GM18867 (cell line): ENCODE measurements at regions not wholly inside any gene's neighbourhood (a gene's known extent, or its start where the extent isn't known, plus 50 kb on each side); places are given as distances from the start of the nearest gene placed in this dataset.
"Not testable (repeated sequence)": the region's sequence is repeated elsewhere in the genome, so short reads cannot be mapped to it uniquely, and the experiment has no call there.

Experiments used
- ATAC-seq: cut with Tn5 transposase; IDR thresholded peaks from one replicate; pipeline ENCODE4 v1.9.1; 2021; ENCODE audit warnings: mild to moderate bottlenecking, moderate library complexity; ENCODE audit not compliant: unreplicated experiment

DNA sequence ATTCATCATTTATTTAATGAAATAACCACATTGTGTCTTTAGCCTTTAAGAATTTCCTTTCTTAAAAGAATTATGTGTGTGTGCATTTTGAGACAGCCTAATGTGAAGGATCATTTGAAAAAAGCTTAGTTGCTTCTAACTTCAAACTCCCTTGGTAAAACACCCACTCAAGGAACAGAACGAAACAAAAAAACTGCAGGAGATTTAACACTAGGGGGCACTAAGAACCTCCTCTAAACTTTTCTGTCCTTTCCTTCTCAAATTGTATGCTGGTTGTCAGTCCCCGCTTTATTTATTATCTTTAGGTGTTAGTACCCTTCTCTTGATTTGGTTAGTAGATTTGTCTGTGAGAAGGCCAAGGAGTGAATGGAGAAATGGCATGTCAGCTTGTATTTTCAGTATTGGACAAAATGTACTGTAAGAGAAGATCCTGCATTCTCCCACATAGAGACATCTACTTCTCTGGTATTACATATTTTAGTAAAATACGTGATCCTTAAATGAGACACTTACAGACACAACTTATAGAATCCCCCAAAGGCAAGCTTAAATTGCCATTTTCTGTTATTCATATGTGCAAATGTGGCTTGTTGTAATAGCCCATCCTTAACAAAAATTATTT lies 229.7 kb downstream of the MRPS30 start:
- peak; percentile 82 for ATAC-seq

DNA sequence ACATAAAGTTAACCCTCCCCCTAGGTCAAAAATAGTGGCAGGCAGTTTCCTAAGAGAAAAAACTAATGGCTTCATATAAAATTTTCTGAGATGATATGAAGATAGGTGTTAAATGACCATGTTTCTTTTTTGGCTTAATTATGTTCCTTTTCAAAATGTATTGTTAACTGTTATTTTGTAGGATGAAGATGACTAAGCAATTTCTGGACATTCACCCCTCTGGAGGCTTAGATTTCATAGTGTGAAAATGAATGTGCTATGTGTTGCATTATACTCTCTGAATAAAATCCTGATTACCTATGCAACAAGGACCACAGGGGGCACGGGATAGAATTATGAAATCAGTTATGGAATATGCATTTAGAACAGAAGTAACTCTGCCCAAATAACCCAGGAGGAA lies 233.5 kb downstream of the MRPS30 start:
- no peak for ATAC-seq

DNA sequence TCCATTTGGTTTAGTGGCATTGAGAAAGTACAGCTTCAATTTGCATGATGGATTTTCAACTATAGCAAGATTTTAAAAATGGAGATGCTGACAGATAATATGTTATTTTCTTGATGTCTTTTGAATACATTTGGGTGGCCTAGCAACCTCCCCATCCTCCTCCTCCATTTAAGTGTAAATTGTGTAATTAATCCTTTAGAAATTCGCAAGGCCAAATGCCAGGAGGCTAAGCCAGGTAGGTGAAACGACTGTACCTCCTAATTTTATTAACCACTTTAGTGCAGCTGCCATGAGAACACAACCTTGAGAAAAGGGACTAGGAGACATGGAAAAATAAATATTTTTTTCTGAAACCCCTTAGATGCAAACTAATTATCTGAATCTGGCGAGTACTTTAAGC lies 248.8 kb downstream of the MRPS30 start:
- no peak for ATAC-seq

- peak; percentile 70 for ATAC-seq
These were observed 252.0 kb downstream of the MRPS30 start for GRCh38 chr5:45060724-45061123.

- ATAC-seq = no peak
These were observed 253.3 kb downstream of the MRPS30 start for GRCh38 chr5:45062044-45062443.

- ATAC-seq = no peak
These were observed 272.3 kb downstream of the MRPS30 start for GRCh38 chr5:45081082-45081481.

DNA sequence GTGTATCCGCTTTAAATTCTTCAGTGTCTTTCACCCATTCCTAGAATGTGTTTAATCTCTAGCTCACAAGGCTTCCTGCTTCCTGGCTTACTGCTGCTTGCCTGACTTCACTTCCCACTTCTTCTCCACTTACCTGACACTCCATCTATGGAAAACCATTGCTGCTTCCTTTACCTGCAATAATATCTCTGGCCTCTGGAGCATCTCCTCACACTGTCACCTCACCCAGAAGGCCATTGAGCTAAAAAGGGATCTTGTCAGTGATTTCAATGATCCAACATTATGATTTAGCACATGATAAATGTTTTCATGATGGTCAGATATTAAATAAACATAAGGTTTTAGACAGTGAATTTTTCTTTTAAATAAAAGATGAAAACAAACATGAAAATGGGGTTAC lies 281.1 kb downstream of the MRPS30 start:
- no peak for ATAC-seq

DNA sequence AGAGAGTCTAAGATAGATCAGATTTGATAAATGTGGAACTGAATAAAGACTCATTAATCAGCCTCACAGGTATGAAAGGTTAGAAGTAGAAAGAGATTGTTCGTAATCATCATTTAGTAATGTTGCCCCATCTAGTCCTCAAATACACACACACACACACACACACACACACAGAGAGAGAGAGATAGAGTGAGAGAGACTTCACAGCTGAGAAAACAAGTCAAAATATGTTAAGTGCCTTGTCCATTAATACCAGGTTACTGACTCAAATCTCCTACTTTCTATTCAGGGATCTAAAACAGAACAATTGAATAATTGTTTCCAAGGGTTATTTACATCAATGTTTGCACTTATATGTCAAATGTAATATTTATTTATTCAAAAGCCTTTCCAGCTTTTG lies 284.6 kb downstream of the MRPS30 start:
- ATAC-seq = no peak

GRCh38 chr5:45094876-45095440 lies 286.2 kb downstream of the MRPS30 start:
- ATAC-seq = no peak

- ATAC-seq = peak; percentile 100
These were observed 289.7 kb downstream of the MRPS30 start for GRCh38 chr5:45098483-45098882.

- no peak for ATAC-seq
These were observed 292.4 kb downstream of the MRPS30 start for GRCh38 chr5:45101146-45101545.

DNA sequence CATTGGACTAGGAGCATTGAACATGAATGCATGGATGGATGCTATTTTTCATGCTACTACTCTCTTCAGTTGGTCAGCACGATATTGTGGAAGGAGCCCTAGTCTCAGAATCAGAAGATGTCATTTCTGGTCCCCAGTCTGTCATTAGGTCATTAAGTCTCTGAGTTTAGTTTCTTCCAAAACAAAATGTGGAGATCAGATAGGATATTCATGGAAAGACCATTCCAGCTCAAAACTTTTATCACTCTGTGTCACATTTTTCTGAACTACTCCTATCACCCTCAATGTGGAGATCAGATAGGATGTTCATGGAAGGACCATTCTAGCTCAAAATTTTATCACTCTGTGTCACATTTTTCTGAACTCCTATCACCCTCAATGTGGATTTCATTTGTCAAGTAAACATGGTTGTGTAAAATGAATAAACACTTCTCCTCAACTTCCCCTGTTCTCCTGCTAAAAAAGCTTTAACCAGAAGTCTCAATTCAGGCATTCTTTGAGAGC lies 296.8 kb downstream of the MRPS30 start:
- ATAC-seq = no peak

DNA sequence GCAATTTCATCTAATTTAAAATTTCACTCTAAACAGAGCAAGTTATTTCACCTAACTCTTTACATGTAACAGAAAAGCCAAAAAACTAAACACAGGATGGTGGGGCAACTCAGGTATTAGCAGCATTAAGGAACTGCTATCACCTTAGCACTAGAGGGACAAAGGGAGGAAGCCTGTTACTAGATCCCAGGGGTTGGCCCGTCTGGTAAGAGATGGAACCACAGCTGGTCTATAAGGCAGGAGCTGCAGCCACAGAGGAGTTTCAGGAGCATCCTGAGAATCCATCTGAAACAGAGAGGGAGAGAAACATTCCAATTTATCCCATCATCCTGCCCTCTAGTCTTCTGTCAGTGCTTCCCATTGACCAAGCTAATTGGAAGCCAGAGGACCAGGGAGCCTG lies 300.3 kb downstream of the MRPS30 start:
- no peak for ATAC-seq

GRCh38 chr5:45109636-45110035 lies 300.9 kb downstream of the MRPS30 start:
- ATAC-seq = no peak

GRCh38 chr5:45110399-45110798 lies 301.7 kb downstream of the MRPS30 start:
- ATAC-seq = no peak

GRCh38 chr5:45113726-45114125 lies 305.0 kb downstream of the MRPS30 start:
- no peak for ATAC-seq

DNA sequence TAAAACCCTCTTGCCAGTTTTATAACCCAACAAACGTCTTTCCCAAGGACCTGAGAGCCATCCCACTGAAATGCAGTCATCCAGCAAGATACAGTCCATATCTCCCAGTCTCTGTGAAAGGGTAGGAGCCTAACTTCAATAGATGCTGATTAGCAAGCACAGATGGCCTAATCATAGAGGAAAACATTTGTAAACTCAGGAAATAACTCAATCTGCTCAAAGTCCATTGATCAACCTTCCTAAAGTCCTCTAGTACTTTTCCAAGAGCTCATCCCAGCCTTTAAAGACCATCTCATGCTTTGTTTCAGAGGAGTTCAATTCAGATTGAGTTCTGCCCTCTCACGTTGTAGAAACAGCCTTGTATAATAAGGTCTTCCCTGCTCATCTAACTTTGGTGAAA lies 324.2 kb downstream of the MRPS30 start:
- ATAC-seq = no peak

DNA sequence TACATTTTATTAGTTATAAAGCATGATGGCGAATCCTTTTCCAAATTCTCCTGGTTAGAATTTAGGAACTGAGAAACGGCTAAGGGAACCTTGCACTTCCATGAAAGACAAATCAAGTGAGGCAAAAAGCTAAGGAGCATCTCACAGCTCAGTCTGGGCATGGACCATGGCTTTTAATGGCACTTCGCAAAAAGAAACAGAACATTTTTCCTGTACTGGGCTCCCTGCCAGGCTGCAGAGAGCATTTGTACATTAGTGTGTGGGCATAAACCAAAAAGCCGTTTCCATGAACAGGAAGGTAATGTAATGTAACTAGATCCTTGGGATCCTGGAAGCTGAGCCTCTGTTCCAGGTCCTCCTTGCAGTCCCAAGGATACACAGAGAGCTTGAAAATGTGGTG lies 354.2 kb downstream of the MRPS30 start:
- ATAC-seq = no peak

- no peak for ATAC-seq
These were observed 362.8 kb downstream of the MRPS30 start for GRCh38 chr5:45171563-45171962.

- ATAC-seq = not testable (repeated sequence)
These were observed 363.9 kb downstream of the MRPS30 start for GRCh38 chr5:45172634-45173033.

- ATAC-seq = no peak
These were observed 370.9 kb downstream of the MRPS30 start for GRCh38 chr5:45179686-45180085.

GRCh38 chr5:45189042-45189441 lies 380.3 kb downstream of the MRPS30 start:
- no peak for ATAC-seq

DNA sequence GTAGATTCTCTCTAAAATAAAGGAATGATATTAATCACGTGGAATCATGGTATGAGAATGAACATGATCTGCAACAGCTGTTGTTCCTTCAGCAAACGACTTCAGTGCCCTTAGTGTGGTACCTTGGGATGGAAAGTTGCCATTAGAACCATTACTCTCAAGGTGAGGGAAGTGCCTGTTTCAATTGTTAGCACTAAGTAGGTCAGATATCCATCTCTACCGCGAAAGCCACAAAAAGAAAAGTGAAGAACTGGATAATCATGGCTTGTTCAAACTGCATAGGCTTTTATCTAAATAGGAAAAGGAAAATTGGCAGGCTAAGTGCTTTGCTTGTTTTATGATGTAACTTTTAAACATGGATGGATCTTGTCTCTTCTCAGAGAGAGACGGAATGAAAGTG lies 380.7 kb downstream of the MRPS30 start:
- ATAC-seq = no peak
